OCI-LY7 (cell line): ENCODE measurements at regions not wholly inside any gene's neighbourhood (a gene's known extent, or its start where the extent isn't known, plus 50 kb on each side); places are given as distances from the start of the nearest gene placed in this dataset.

Source experiments
- BruUV-seq: library from RNA; stranded (reverse); fragments of 400-500 nt; replicated peaks from 2 replicates; lab custom pipeline; 2021; lab: Mats Ljungman, UMichigan
- CTCF ChIA-PET: fragments of 300-600 bp; sonication (Branson Sonifier 250); formaldehyde crosslinking; loops from one replicate; lab custom pipeline; 2022; ENCODE audit warnings: antibody characterized with exemption; ENCODE audit not compliant: unreplicated experiment; lab: Charles Lee
- POLR2A ChIA-PET: fragments of 300-600 bp; sonication (Branson Sonifier 250); formaldehyde crosslinking; loops from one replicate; lab custom pipeline; 2022; ENCODE audit warnings: antibody characterized with exemption; lab: Charles Lee
- DNase-seq: peaks from one replicate; pipeline ENCODE4 v3.0.0-alpha.2; 2015; ENCODE audit warnings: low spot score
- H2AFZ ChIP-seq: fragments of 200-600 bp; sonication (generic), shearing (Covaris generic); 2 replicates; pipeline ENCODE4 v1.6.1; 2014; ENCODE audit warnings: mild to moderate bottlenecking, antibody characterized with exemption, low read length, moderate library complexity
- H3K27ac ChIP-seq: fragments of 200-600 bp; sonication (generic); 2 replicates; pipeline ENCODE4 v1.5.1; 2014; ENCODE audit warnings: mixed run types, low read depth, mild to moderate bottlenecking, moderate library complexity, low read length, inconsistent platforms; ENCODE audit not compliant: poor library complexity, severe bottlenecking
- H3K36me3 ChIP-seq: fragments of 200-600 bp; sonication (generic); 2 replicates; pipeline ENCODE4 v1.6.1; 2014; ENCODE audit warnings: mild to moderate bottlenecking, antibody characterized with exemption, low read length, moderate library complexity, mixed read lengths; ENCODE audit not compliant: insufficient read depth
- H3K4me1 ChIP-seq: fragments of 200-600 bp; sonication (generic); 2 replicates; pipeline ENCODE4 v1.5.1; 2014; ENCODE audit warnings: mild to moderate bottlenecking, low read length; ENCODE audit not compliant: insufficient read depth, poor library complexity, severe bottlenecking
- H3K4me2 ChIP-seq: fragments of 200-600 bp; sonication (generic); 2 replicates; pipeline ENCODE4 v1.6.1; 2014; ENCODE audit warnings: mild to moderate bottlenecking, low read length
- H3K4me3 ChIP-seq: fragments of 200-600 bp; sonication (generic); 2 replicates; pipeline ENCODE4 v1.5.1; 2014; ENCODE audit warnings: mild to moderate bottlenecking, low read depth, low read length; ENCODE audit not compliant: poor library complexity, severe bottlenecking
- H3K79me2 ChIP-seq: fragments of 200-600 bp; sonication (generic); 2 replicates; pipeline ENCODE4 v1.6.1; 2016; ENCODE audit warnings: low read depth, mild to moderate bottlenecking, low read length, moderate library complexity, mixed read lengths; ENCODE audit not compliant: insufficient read depth
- H3K9me2 ChIP-seq: fragments of 200-600 bp; sonication (generic); 2 replicates; pipeline ENCODE4 v1.6.1; 2016; ENCODE audit warnings: mild to moderate bottlenecking, low read length, mixed read lengths; ENCODE audit not compliant: insufficient read depth
- H3K9me3 ChIP-seq: fragments of 200-600 bp; sonication (generic); 2 replicates; pipeline ENCODE4 v1.6.1; 2014; ENCODE audit warnings: mild to moderate bottlenecking, mixed run types, low read length, mixed read lengths
- H4K20me1 ChIP-seq: fragments of 200-600 bp; sonication (generic); 2 replicates; pipeline ENCODE4 v1.6.1; 2014; ENCODE audit warnings: mild to moderate bottlenecking, antibody characterized with exemption, low read length, moderate library complexity, mixed read lengths; ENCODE audit not compliant: insufficient read depth
- CTCF ChIP-seq: fragments of 200-600 bp; sonication (generic); conservative IDR thresholded peaks from 2 replicates; pipeline ENCODE4 v1.5.1; 2014; ENCODE audit warnings: mild to moderate bottlenecking, antibody characterized with exemption, low read length, moderate library complexity, mixed read lengths
- EZH2phosphoT487 ChIP-seq: fragments of 200-600 bp; sonication (generic); IDR thresholded peaks from 2 replicates; pipeline ENCODE4 v1.6.1; 2018; ENCODE audit warnings: low read depth, borderline replicate concordance, mild to moderate bottlenecking, mixed run types, antibody characterized with exemption, low read length, moderate library complexity, mixed read lengths
- intact Hi-C: fragments of 100-400 bp; cut with micrococcal nuclease; formaldehyde crosslinking; loops from one replicate; pipeline ENCODE4 v1.10.0; 2022; ENCODE audit not compliant: unreplicated experiment

GRCh38 chr9:81532251-81532650 lies 157.1 kb downstream of the TLE1 start:
- H2AFZ ChIP-seq: no peak overlapping the region
- H3K27ac ChIP-seq: no peak overlapping the region
- no peak for DNase-seq
- H3K4me3 ChIP-seq: no peak overlapping the region
- H3K79me2 ChIP-seq: no peaks in the 10 kb centered on the region
- H3K4me1 ChIP-seq: no peaks in the 10 kb centered on the region
- no peaks in the 10 kb centered on the region for H3K9me2 ChIP-seq
- H3K9me3 ChIP-seq: no peaks in the 10 kb centered on the region
- TF ChIP-seq EZH2phosphoT487 (no peak), CTCF (no peak)
- BruUV-seq: no TSS peak
- no peaks in the 10 kb centered on the region for H4K20me1 ChIP-seq
- intact Hi-C loops: no loop called here
- no peaks in the 10 kb centered on the region for H3K36me3 ChIP-seq
- ChIA-PET CTCF (no interaction called here), POLR2A (interaction anchor here (1.0 kb wide), 1 partner anchor 221 kb away, joined by 4 read pairs; no protein-coding TSS in a partner anchor)
- H3K4me2 ChIP-seq: no peak overlapping the region

- CTCF ChIA-PET: no interaction called here
- POLR2A ChIA-PET: interaction anchor here (1.0 kb wide), 1 partner anchor 220 kb away, joined by 4 read pairs; no protein-coding TSS in a partner anchor
- intact Hi-C loops: no loop called here
These were observed 157.8 kb downstream of the TLE1 start for GRCh38 chr9:81531511-81531910.

More at GRCh38 chr9:81531511-81531910, 157.8 kb downstream of the TLE1 start:
- no peaks in the 10 kb centered on the region for H3K4me1 ChIP-seq
- H3K9me2 ChIP-seq: no peaks in the 10 kb centered on the region
- TF ChIP-seq CTCF: no peak
- TF ChIP-seq EZH2phosphoT487: no peak
- H3K9me3 ChIP-seq: no peaks in the 10 kb centered on the region
- no peak overlapping the region for H3K4me2 ChIP-seq
- no peak for DNase-seq
- no peak overlapping the region for H2AFZ ChIP-seq
- no peak overlapping the region for H3K27ac ChIP-seq
- no peaks in the 10 kb centered on the region for H4K20me1 ChIP-seq
- H3K36me3 ChIP-seq: no peaks in the 10 kb centered on the region
- no peaks in the 10 kb centered on the region for H3K79me2 ChIP-seq
- no peak overlapping the region for H3K4me3 ChIP-seq
- no TSS peak for BruUV-seq
